Osteoblast (primary cell): ENCODE measurements at regions not wholly inside any gene's neighbourhood (a gene's known extent, or its start where the extent isn't known, plus 50 kb on each side); places are given as distances from the start of the nearest gene placed in this dataset.

Source experiments
- DNase-seq: peaks from one replicate; pipeline ENCODE4 v3.0.0; 2011; ENCODE audit warnings: low spot score, mixed read lengths; ENCODE audit not compliant: insufficient read length; ENCODE audit errors: missing footprints
- H2AFZ ChIP-seq: 2 replicates; pipeline ENCODE4 v1.6.0; 2011; ENCODE audit warnings: mild to moderate bottlenecking, low read length
- H3K27ac ChIP-seq: 2 replicates; pipeline ENCODE4 v1.5.1; 2011; ENCODE audit warnings: mild to moderate bottlenecking, low read depth, low read length, moderate library complexity
- H3K27me3 ChIP-seq: 2 replicates; pipeline ENCODE4 v1.6.0; 2012; ENCODE audit warnings: mild to moderate bottlenecking, control low read depth, inconsistent platforms, low read length, moderate library complexity; ENCODE audit not compliant: insufficient read depth
- H3K36me3 ChIP-seq: 2 replicates; pipeline ENCODE4 v1.5.1; 2011; ENCODE audit warnings: mild to moderate bottlenecking, low read length, control low read depth, moderate library complexity; ENCODE audit not compliant: insufficient read depth
- H3K4me1 ChIP-seq: 2 replicates; pipeline ENCODE4 v1.5.1; 2011; ENCODE audit warnings: mild to moderate bottlenecking, low read length, control low read depth, moderate library complexity; ENCODE audit not compliant: insufficient read depth
- H3K4me2 ChIP-seq: 2 replicates; pipeline ENCODE4 v1.6.0; 2011; ENCODE audit warnings: mild to moderate bottlenecking, low read length; ENCODE audit not compliant: insufficient read depth
- H3K4me3 ChIP-seq: fragments of 200-600 bp; sonication (generic); 3 replicates; pipeline ENCODE4 v1.5.1; 2012; ENCODE audit warnings: mild to moderate bottlenecking, low read length, inconsistent platforms; ENCODE audit not compliant: insufficient read depth
- H3K79me2 ChIP-seq: 2 replicates; pipeline ENCODE4 v1.6.0; 2012; ENCODE audit warnings: mild to moderate bottlenecking, low read length, control low read depth, inconsistent platforms; ENCODE audit not compliant: insufficient read depth
- H3K9me3 ChIP-seq: 2 replicates; pipeline ENCODE4 v1.5.1; 2011; ENCODE audit warnings: low read depth, low read length, control low read depth
- H4K20me1 ChIP-seq: 2 replicates; pipeline ENCODE4 v1.6.0; 2012; ENCODE audit warnings: mild to moderate bottlenecking, low read length, control low read depth; ENCODE audit not compliant: insufficient read depth
- TF ChIP-seq, protein P1 (sequence below): IDR thresholded peaks from 2 replicates; pipeline ENCODE4 v1.5.1; 2011; ENCODE audit warnings: mild to moderate bottlenecking, low read depth, low read length, moderate library complexity; ENCODE audit errors: extremely low read depth

DNA sequence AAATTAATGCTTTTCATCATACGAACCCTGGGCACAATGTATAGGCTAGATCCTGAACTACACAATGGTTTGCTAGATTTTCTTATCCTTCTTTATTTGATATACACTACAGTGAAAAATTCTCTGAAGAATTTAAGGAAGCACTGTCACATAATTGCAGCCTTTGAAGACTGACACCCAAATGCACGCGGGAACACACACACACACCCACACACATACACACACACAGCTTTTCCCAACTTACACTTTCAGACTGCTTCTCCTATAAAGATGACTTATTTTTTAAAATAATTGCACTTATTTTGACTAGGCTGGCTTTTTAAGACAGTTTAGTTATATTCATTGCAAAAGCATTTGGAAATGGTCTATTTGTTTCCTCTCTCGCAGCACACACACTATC lies 70.0 kb upstream of the LRRN1 start:
- no peak overlapping the region for H3K27ac ChIP-seq
- H3K9me3 ChIP-seq: no peaks in the 10 kb centered on the region
- H3K4me3 ChIP-seq: no peak overlapping the region
- no peaks in the 10 kb centered on the region for H4K20me1 ChIP-seq
- no peak overlapping the region for H3K4me2 ChIP-seq
- no peaks in the 10 kb centered on the region for H3K27me3 ChIP-seq
- no peak overlapping the region for H2AFZ ChIP-seq
- H3K79me2 ChIP-seq: no peaks in the 10 kb centered on the region
- TF ChIP-seq, protein P1, sequence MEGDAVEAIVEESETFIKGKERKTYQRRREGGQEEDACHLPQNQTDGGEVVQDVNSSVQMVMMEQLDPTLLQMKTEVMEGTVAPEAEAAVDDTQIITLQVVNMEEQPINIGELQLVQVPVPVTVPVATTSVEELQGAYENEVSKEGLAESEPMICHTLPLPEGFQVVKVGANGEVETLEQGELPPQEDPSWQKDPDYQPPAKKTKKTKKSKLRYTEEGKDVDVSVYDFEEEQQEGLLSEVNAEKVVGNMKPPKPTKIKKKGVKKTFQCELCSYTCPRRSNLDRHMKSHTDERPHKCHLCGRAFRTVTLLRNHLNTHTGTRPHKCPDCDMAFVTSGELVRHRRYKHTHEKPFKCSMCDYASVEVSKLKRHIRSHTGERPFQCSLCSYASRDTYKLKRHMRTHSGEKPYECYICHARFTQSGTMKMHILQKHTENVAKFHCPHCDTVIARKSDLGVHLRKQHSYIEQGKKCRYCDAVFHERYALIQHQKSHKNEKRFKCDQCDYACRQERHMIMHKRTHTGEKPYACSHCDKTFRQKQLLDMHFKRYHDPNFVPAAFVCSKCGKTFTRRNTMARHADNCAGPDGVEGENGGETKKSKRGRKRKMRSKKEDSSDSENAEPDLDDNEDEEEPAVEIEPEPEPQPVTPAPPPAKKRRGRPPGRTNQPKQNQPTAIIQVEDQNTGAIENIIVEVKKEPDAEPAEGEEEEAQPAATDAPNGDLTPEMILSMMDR: no peak
- no peaks in the 10 kb centered on the region for H3K36me3 ChIP-seq
- no peaks in the 10 kb centered on the region for H3K4me1 ChIP-seq
- no peak for DNase-seq

DNA sequence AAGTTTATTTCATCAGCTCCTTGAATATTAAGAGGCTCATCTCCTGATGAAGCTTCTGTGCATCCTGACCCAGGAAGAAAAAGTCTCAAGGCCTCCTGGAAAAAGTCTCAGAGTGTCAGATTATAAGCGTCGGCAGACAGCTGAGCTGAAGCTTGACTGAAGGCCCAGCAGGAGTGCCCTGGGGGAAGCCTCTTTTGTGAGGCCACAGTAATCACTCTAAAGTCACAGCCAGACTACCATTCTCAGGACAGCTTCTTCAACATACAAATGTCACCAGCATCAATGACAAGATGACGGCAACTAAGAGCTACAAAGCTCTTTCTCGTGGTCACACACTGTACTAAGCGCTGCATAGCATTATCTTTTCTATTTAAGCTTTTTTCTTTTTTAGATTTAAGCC lies 72.7 kb upstream of the LRRN1 start:
- Histone ChIP-seq H3K36me3 (no peaks in the 10 kb centered on the region), H3K4me1 (no peaks in the 10 kb centered on the region), H3K4me2 (no peak overlapping the region), H4K20me1 (no peaks in the 10 kb centered on the region), H3K4me3 (no peak overlapping the region), H3K79me2 (no peaks in the 10 kb centered on the region), H3K27ac (no peak overlapping the region), H3K9me3 (no peaks in the 10 kb centered on the region), H3K27me3 (no peaks in the 10 kb centered on the region), H2AFZ (no peak overlapping the region)
- DNase-seq: no peak
- TF ChIP-seq, protein P1: no peak

DNA sequence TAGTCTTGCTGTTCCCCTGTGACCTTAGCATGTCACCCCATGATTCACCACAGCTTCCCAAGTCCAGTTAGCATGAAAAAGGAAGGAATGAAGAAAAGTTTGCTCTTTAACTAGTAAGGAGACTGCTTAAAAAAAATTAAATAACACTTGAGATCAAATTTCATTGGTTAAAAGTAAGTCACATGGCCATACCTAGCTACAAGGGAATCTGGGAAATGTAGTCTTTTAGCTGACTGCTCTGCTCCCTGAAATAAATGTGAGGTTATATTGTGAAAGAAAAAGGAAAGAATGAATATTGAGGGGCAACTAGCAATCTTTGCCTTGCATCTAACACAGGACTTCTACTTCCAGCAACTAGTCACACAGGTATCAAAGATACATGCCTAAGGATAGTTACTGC lies 84.7 kb upstream of the LRRN1 start:
- DNase-seq: no peak
- Histone ChIP-seq H3K36me3 (no peaks in the 10 kb centered on the region), H3K79me2 (no peaks in the 10 kb centered on the region), H3K27ac (no peak overlapping the region), H3K4me1 (no peaks in the 10 kb centered on the region), H3K27me3 (no peaks in the 10 kb centered on the region), H4K20me1 (no peaks in the 10 kb centered on the region), H2AFZ (no peak overlapping the region), H3K4me3 (no peak overlapping the region), H3K9me3 (no peaks in the 10 kb centered on the region), H3K4me2 (no peak overlapping the region)
- TF ChIP-seq, protein P1: no peak

DNA sequence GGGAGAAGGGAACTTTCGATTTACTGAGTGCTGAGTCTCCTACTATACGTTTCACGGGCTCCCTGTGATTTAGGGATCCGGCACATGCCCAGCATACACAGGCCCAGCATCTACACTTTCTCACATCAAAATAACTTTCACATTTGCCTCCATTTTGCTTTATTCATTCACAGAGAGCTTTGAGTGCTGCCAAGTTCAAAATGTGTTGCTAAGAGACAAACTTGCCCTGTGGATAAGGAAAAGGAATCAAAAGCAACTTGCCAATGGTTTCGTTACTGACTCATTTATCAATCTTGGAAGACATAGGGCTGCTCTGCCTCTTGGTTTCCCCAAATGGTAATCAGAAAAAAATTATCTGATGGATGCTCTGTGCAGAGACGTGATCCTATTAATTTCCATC lies 86.3 kb upstream of the LRRN1 start:
- Histone ChIP-seq H4K20me1 (no peaks in the 10 kb centered on the region), H3K4me3 (no peak overlapping the region), H3K27ac (no peak overlapping the region), H3K79me2 (no peaks in the 10 kb centered on the region), H2AFZ (no peak overlapping the region), H3K27me3 (no peaks in the 10 kb centered on the region), H3K36me3 (no peaks in the 10 kb centered on the region), H3K9me3 (no peaks in the 10 kb centered on the region), H3K4me2 (no peak overlapping the region), H3K4me1 (no peaks in the 10 kb centered on the region)
- TF ChIP-seq, protein P1: no peak
- DNase-seq: no peak
